GM20000 (cell line): ENCODE measurements at regions not wholly inside any gene's neighbourhood (a gene's known extent, or its start where the extent isn't known, plus 50 kb on each side); places are given as distances from the start of the nearest gene placed in this dataset.

ENCODE experiments used
- DNase-seq: peaks from one replicate; pipeline ENCODE4 v3.0.0; 2012; ENCODE audit warnings: low spot score
- CTCF ChIP-seq: IDR thresholded peaks from 2 replicates; pipeline ENCODE4 v1.5.1; 2012; ENCODE audit warnings: mild to moderate bottlenecking, control low read depth; ENCODE audit errors: extremely low read depth, missing control alignments

GRCh38 chr10:44032216-44032615, 352.7 kb downstream of the CXCL12 start:
- no peak for DNase-seq
- no peak for TF ChIP-seq CTCF

- DNase-seq, result no peak
- TF ChIP-seq CTCF, result no peak
These were observed 354.2 kb downstream of the CXCL12 start for GRCh38 chr10:44030738-44031137.

- no peak for TF ChIP-seq CTCF
- DNase-seq, result peak; percentile 34
These were observed 354.8 kb downstream of the CXCL12 start for GRCh38 chr10:44030132-44030531.

- TF ChIP-seq CTCF, result no peak
- DNase-seq, result no peak
These were observed 356.3 kb downstream of the CXCL12 start for GRCh38 chr10:44028384-44029137.

- no peak for DNase-seq
- TF ChIP-seq CTCF, result no peak
These were observed 360.4 kb downstream of the CXCL12 start for GRCh38 chr10:44024356-44025116.

GRCh38 chr10:44023517-44023916, 361.4 kb downstream of the CXCL12 start:
- no peak for DNase-seq
- no peak for TF ChIP-seq CTCF

GRCh38 chr10:44022203-44022602, 362.7 kb downstream of the CXCL12 start:
- TF ChIP-seq CTCF, result no peak

More at GRCh38 chr10:44022203-44022602, 362.7 kb downstream of the CXCL12 start:
- DNase-seq, result no peak
